Esophagus squamous epithelium (tissue), 4 donors: ENCODE measurements at regions not wholly inside any gene's neighbourhood (a gene's known extent, or its start where the extent isn't known, plus 50 kb on each side); places are given as distances from the start of the nearest gene placed in this dataset.

Experiments used
- CTCF ChIP-seq, 6 experiments: fragments of 450-650 bp in 4 of 6; fragments of 200-600 bp in 2 of 6; sonication (generic) in 2 of 6; IDR thresholded peaks; one replicate each; pipeline ENCODE4 v1.5.1; 2016 to 2019; ENCODE audit warnings: antibody characterized with exemption in 6 of 6, mild to moderate bottlenecking in 4 of 6, moderate library complexity in 4 of 6
- POLR2A ChIP-seq, 4 donors: fragments of 450-650 bp; IDR thresholded peaks; one replicate each; pipeline ENCODE4 v1.6.1; 2017; ENCODE audit warnings: antibody characterized with exemption in 4 of 4, mild to moderate bottlenecking in 4 of 4, moderate library complexity in 3 of 4

- no peak for TF ChIP-seq POLR2A (IDR thresholded peaks at IDR 0.05)
- TF ChIP-seq CTCF (IDR thresholded peaks at IDR 0.05) = no peak
Measured at GRCh38 chr13:74586847-74587246, 452.6 kb upstream of the KLF12 start.
